ENCODE measurements at regions not wholly inside any gene's neighbourhood (a gene's known extent, or its start where the extent isn't known, plus 50 kb on each side); places are given as distances from the start of the nearest gene placed in this dataset.

- DNase-seq (ENCODE audit: low spot score) = no peak
- Histone ChIP-seq H3K36me3 (ENCODE audit: insufficient read depth, low read length) (no peaks in the 10 kb centered on the region), H3K4me2 (ENCODE audit: low read length) (no peak overlapping the region), H3K9me3 (ENCODE audit: low read length) (no peaks in the 10 kb centered on the region), H4K20me1 (ENCODE audit: insufficient read depth, low read length) (no peaks in the 10 kb centered on the region), H3K79me2 (ENCODE audit: insufficient read depth, low read depth, low read length) (no peaks in the 10 kb centered on the region), H2AFZ (ENCODE audit: low read length) (no peak overlapping the region), H3K4me3 (ENCODE audit: low read depth, low read length, poor library complexity, severe bottlenecking) (no peak overlapping the region), H3K4me1 (ENCODE audit: insufficient read depth, low read length, poor library complexity, severe bottlenecking) (no peaks in the 10 kb centered on the region), H3K27ac (ENCODE audit: low read depth, low read length, poor library complexity, severe bottlenecking) (no peak overlapping the region), H3K9me2 (ENCODE audit: insufficient read depth, low read length) (no peaks in the 10 kb centered on the region)
- ChIA-PET POLR2A (interaction anchor here (1.4 kb wide), 1 partner anchor 23 kb away, joined by 4 read pairs; no protein-coding TSS in a partner anchor), CTCF (ENCODE audit: unreplicated experiment) (no interaction called here)
- no TSS peak for BruUV-seq (replicated peaks)
- TF ChIP-seq CTCF (conservative IDR thresholded peaks at IDR 0.05; ENCODE audit: low read length) (no peak), EZH2phosphoT487 (IDR thresholded peaks at IDR 0.05; ENCODE audit: borderline replicate concordance, low read depth, low read length) (no peak)
- intact Hi-C loops (cut with micrococcal nuclease; ENCODE audit: unreplicated experiment) = no loop called here
These were observed 89.7 kb downstream of the MRPL46 start for GRCh38 chr15:88377509-88377908.

- Histone ChIP-seq H2AFZ (ENCODE audit: low read length) (no peak overlapping the region), H3K4me2 (ENCODE audit: low read length) (no peak overlapping the region), H3K4me1 (ENCODE audit: insufficient read depth, low read length, poor library complexity, severe bottlenecking) (no peaks in the 10 kb centered on the region), H3K9me2 (ENCODE audit: insufficient read depth, low read length) (no peaks in the 10 kb centered on the region), H4K20me1 (ENCODE audit: insufficient read depth, low read length) (no peaks in the 10 kb centered on the region), H3K4me3 (ENCODE audit: low read depth, low read length, poor library complexity, severe bottlenecking) (no peak overlapping the region), H3K9me3 (ENCODE audit: low read length) (no peaks in the 10 kb centered on the region), H3K79me2 (ENCODE audit: insufficient read depth, low read depth, low read length) (no peaks in the 10 kb centered on the region), H3K36me3 (ENCODE audit: insufficient read depth, low read length) (no peaks in the 10 kb centered on the region), H3K27ac (ENCODE audit: low read depth, low read length, poor library complexity, severe bottlenecking) (no peak overlapping the region)
- DNase-seq (ENCODE audit: low spot score) = no peak
- TF ChIP-seq EZH2phosphoT487 (IDR thresholded peaks at IDR 0.05; ENCODE audit: borderline replicate concordance, low read depth, low read length) = no peak
- TF ChIP-seq CTCF (conservative IDR thresholded peaks at IDR 0.05; ENCODE audit: low read length) = no peak
- no TSS peak for BruUV-seq (replicated peaks)
- intact Hi-C loops (cut with micrococcal nuclease; ENCODE audit: unreplicated experiment) = no loop called here
- POLR2A ChIA-PET = interaction anchor here (1.4 kb wide), 1 partner anchor 23 kb away, joined by 4 read pairs; no protein-coding TSS in a partner anchor
- CTCF ChIA-PET (ENCODE audit: unreplicated experiment) = interaction anchor here (1.0 kb wide), 1 partner anchor 25 kb away, joined by 3 read pairs; no protein-coding TSS in a partner anchor
These were observed 90.5 kb downstream of the MRPL46 start for GRCh38 chr15:88376574-88377174.

GRCh38 chr15:88375234-88375927 lies 91.8 kb downstream of the MRPL46 start:
- intact Hi-C loops (cut with micrococcal nuclease; ENCODE audit: unreplicated experiment) = no loop called here
- Histone ChIP-seq H3K36me3 (ENCODE audit: insufficient read depth, low read length) (no peaks in the 10 kb centered on the region), H3K9me2 (ENCODE audit: insufficient read depth, low read length) (no peaks in the 10 kb centered on the region), H3K9me3 (ENCODE audit: low read length) (no peaks in the 10 kb centered on the region), H3K4me1 (ENCODE audit: insufficient read depth, low read length, poor library complexity, severe bottlenecking) (peaks cover 4% of the 10 kb centered on the region), H3K4me2 (ENCODE audit: low read length) (no peak overlapping the region), H3K4me3 (ENCODE audit: low read depth, low read length, poor library complexity, severe bottlenecking) (no peak overlapping the region), H3K27ac (ENCODE audit: low read depth, low read length, poor library complexity, severe bottlenecking) (no peak overlapping the region), H4K20me1 (ENCODE audit: insufficient read depth, low read length) (no peaks in the 10 kb centered on the region), H3K79me2 (ENCODE audit: insufficient read depth, low read depth, low read length) (no peaks in the 10 kb centered on the region), H2AFZ (ENCODE audit: low read length) (no peak overlapping the region)
- TF ChIP-seq EZH2phosphoT487 (IDR thresholded peaks at IDR 0.05; ENCODE audit: borderline replicate concordance, low read depth, low read length) (no peak), CTCF (conservative IDR thresholded peaks at IDR 0.05; ENCODE audit: low read length) (no peak)
- ChIA-PET POLR2A (interaction anchor here (1.3 kb wide), 1 partner anchor 11 kb away, joined by 5 read pairs; no protein-coding TSS in a partner anchor), CTCF (ENCODE audit: unreplicated experiment) (interaction anchor here (1.0 kb wide), 1 partner anchor 27 kb away, joined by 3 read pairs; no protein-coding TSS in a partner anchor)
- no TSS peak for BruUV-seq (replicated peaks)
- no peak for DNase-seq (ENCODE audit: low spot score)

All from OCI-LY7 (cell line).